ENCODE measurements at regions not wholly inside any gene's neighbourhood (a gene's known extent, or its start where the extent isn't known, plus 50 kb on each side); places are given as distances from the start of the nearest gene placed in this dataset.

DNA sequence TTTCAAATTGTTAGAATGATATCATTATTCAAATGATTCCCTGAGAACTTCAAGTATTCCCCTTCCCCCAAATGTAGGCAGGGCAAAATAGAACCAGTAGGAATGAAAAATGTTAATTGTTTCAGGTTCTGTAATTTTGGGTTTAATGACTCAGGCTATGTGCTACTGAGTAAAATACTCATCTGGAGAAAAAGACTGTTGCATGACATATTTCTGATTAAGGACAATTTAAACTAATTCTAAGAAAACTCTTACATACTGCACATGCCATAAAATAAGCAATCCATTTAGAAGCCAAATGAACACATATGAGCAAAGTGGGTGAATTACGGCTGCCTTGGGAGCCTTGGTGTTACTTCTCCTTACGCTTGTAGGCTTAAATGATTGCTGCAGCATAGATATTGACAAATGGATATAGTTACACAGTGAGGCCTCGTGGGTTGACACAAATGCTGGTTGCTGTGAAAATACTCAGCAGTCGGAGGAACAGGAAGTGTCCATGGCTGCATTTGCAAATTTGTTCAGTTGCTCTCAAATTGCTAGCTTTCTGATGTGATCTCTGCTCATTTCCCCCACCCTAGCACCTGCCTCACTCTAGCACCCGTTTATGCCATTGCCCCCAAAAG lies 174.9 kb upstream of the DMAC1 start:
- no peaks in the 10 kb centered on the region for H3K36me3 ChIP-seq
- TF ChIP-seq POLR2A (IDR thresholded peaks at IDR 0.05): no peak
- no peak for TF ChIP-seq EP300 (IDR thresholded peaks at IDR 0.05)
- no peak for TF ChIP-seq POLR2AphosphoS5 (IDR thresholded peaks at IDR 0.05)
- TF ChIP-seq, protein P1, sequence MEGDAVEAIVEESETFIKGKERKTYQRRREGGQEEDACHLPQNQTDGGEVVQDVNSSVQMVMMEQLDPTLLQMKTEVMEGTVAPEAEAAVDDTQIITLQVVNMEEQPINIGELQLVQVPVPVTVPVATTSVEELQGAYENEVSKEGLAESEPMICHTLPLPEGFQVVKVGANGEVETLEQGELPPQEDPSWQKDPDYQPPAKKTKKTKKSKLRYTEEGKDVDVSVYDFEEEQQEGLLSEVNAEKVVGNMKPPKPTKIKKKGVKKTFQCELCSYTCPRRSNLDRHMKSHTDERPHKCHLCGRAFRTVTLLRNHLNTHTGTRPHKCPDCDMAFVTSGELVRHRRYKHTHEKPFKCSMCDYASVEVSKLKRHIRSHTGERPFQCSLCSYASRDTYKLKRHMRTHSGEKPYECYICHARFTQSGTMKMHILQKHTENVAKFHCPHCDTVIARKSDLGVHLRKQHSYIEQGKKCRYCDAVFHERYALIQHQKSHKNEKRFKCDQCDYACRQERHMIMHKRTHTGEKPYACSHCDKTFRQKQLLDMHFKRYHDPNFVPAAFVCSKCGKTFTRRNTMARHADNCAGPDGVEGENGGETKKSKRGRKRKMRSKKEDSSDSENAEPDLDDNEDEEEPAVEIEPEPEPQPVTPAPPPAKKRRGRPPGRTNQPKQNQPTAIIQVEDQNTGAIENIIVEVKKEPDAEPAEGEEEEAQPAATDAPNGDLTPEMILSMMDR (IDR thresholded peaks at IDR 0.05): no peak
- H3K9me3 ChIP-seq: no peaks in the 10 kb centered on the region
- no peak overlapping the region for H3K27ac ChIP-seq
- intact Hi-C loops (cut with DNase I; ENCODE audit: low total_unique reads): no loop called here
- no peak overlapping the region for H3K4me3 ChIP-seq
- H3K27me3 ChIP-seq: no peaks in the 10 kb centered on the region
- DNase-seq: peak in 1 of 2 donors; percentile 67
- 35 to 58% (median 43%) methylated on average over 5 of the region's 5 CpGs for WGBS, 5 donors
- peaks cover 0 to 34% (median 5%) of the 10 kb centered on the region in 4 donors for H3K4me1 ChIP-seq

DNA sequence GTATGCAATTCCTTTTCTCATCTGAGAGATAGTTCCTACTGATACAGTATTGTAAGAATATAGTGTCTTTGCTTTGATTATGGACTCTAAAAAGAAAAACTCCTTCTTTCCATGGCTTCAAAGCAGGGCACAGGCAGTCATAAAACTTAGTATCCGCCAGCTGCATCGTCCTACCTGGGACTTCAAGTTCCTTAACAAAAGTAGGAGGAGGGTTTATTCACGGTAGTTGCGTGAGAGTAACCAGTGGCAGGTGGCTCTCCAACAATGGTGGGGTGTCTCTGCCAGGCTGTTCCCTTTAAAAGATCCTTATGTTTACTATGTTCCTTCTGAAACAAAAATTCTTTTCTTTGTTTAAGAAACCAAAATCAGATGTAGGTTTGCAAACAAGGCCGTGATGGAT lies 173.5 kb upstream of the DMAC1 start:
- intact Hi-C loops (cut with DNase I; ENCODE audit: low total_unique reads): no loop called here
- WGBS, 5 donors: 41 to 62% (median 50%) methylated on average over 5 of the region's 5 CpGs
- no peak overlapping the region for H3K27ac ChIP-seq
- no peaks in the 10 kb centered on the region for H3K27me3 ChIP-seq
- TF ChIP-seq EP300 (IDR thresholded peaks at IDR 0.05) (no peak), POLR2A (IDR thresholded peaks at IDR 0.05) (no peak), POLR2AphosphoS5 (IDR thresholded peaks at IDR 0.05) (no peak)
- TF ChIP-seq, protein P1 (IDR thresholded peaks at IDR 0.05): no peak
- H3K4me3 ChIP-seq: peak overlapping the region in 1 of 4 donors; percentile 4
- no peaks in the 10 kb centered on the region for H3K36me3 ChIP-seq
- H3K9me3 ChIP-seq: no peaks in the 10 kb centered on the region
- H3K4me1 ChIP-seq: peaks cover 0 to 34% (median 5%) of the 10 kb centered on the region in 4 donors
- DNase-seq: no peak

DNA sequence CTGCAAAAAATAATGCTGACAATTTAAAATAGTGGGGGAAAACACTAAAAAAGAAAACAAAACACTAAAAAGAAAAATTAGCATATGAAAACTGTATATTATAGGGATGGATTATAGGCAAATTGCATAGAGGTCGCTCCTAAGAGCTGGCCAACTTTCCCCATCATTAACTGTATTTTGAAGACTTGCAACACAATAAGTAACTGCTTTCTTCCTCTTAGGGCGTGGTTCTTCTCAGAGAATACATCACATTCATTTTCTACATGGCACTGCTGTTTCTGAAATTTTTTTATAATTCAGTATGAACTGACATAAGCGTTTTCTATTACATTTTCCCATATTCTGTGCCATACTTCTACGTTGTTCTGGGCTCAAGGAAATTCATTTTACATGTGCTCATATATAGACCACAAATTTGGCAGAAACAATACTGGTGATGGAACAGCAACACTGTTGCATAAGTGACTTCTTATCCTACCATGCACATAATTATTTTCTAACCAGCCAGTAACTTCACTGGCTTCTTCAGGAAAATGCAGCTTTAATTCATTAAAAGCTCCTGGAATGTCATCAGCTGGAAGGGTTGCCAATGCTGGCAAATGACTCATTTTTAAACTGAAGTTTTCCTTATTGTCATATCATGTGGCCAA lies 171.2 kb upstream of the DMAC1 start:
- Histone ChIP-seq H3K4me1 (peaks cover 0 to 26% (median 5%) of the 10 kb centered on the region in 4 donors), H3K27me3 (no peaks in the 10 kb centered on the region), H3K27ac (no peak overlapping the region), H3K9me3 (no peaks in the 10 kb centered on the region), H3K4me3 (no peak overlapping the region), H3K36me3 (no peaks in the 10 kb centered on the region)
- DNase-seq: no peak
- no peak for TF ChIP-seq EP300 (IDR thresholded peaks at IDR 0.05)
- no peak for TF ChIP-seq POLR2A (IDR thresholded peaks at IDR 0.05)
- no peak for TF ChIP-seq POLR2AphosphoS5 (IDR thresholded peaks at IDR 0.05)
- TF ChIP-seq, protein P1 (IDR thresholded peaks at IDR 0.05): no peak
- intact Hi-C loops (cut with DNase I; ENCODE audit: low total_unique reads): no loop called here
- 66 to 80% (median 74%) methylated on average over 4 of the region's 4 CpGs for WGBS, 5 donors

DNA sequence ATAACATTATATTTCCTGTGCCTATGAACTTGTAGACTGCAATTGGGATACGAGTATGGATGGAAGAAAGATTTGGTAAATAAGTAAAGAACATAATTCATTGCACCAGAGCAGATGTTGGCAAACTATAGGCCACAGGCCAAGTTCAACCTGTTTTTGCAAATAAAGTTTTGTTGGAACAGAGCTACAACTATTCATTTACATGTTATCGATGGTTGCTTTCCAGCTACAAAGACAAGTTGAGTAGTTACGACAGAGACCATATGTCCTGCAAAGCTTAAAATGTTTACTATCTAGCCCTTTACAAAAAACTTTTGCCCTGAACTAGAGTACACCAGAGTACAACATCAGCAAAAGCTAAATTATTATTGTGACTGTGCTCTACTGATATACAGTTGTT lies 169.1 kb upstream of the DMAC1 start:
- 70 to 79% (median 75%) methylated on average over 3 of the region's 3 CpGs for WGBS, 5 donors
- TF ChIP-seq EP300 (IDR thresholded peaks at IDR 0.05) (no peak), POLR2AphosphoS5 (IDR thresholded peaks at IDR 0.05) (no peak), POLR2A (IDR thresholded peaks at IDR 0.05) (no peak)
- TF ChIP-seq, protein P1 (IDR thresholded peaks at IDR 0.05): no peak
- intact Hi-C loops (cut with DNase I; ENCODE audit: low total_unique reads): no loop called here
- no peaks in the 10 kb centered on the region for H3K27me3 ChIP-seq
- no peak for DNase-seq
- no peak overlapping the region for H3K4me3 ChIP-seq
- peaks cover 0 to 8% (median 0%) of the 10 kb centered on the region in 4 donors for H3K4me1 ChIP-seq
- H3K9me3 ChIP-seq: no peaks in the 10 kb centered on the region
- no peaks in the 10 kb centered on the region for H3K36me3 ChIP-seq
- no peak overlapping the region for H3K27ac ChIP-seq
